ENCODE measurements at regions not wholly inside any gene's neighbourhood (a gene's known extent, or its start where the extent isn't known, plus 50 kb on each side); places are given as distances from the start of the nearest gene placed in this dataset.

DNA sequence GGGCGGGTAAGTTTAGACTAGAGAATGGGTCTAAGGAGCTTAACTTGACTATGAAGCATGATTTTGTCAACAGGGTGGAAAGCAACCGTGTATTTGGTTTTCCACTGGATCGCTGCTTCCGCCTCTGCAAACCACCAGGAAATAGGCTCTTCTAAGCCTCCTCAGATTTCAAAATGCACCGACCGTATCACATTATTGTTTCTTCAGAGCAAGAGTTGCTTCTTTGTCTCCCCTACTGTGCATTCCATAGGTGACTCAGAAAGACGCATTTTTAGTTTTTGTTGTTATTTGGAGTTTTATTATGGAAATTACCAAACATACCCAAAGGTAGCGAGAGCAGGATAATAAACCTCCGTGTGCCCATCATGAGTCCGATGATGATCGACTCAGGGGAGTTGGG, 64.3 kb upstream of the RASD2 start:
- TF ChIP-seq, protein P1, sequence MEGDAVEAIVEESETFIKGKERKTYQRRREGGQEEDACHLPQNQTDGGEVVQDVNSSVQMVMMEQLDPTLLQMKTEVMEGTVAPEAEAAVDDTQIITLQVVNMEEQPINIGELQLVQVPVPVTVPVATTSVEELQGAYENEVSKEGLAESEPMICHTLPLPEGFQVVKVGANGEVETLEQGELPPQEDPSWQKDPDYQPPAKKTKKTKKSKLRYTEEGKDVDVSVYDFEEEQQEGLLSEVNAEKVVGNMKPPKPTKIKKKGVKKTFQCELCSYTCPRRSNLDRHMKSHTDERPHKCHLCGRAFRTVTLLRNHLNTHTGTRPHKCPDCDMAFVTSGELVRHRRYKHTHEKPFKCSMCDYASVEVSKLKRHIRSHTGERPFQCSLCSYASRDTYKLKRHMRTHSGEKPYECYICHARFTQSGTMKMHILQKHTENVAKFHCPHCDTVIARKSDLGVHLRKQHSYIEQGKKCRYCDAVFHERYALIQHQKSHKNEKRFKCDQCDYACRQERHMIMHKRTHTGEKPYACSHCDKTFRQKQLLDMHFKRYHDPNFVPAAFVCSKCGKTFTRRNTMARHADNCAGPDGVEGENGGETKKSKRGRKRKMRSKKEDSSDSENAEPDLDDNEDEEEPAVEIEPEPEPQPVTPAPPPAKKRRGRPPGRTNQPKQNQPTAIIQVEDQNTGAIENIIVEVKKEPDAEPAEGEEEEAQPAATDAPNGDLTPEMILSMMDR (IDR thresholded peaks at IDR 0.05; ENCODE audit: extremely low read depth in 1 of 2, insufficient read depth in 1 of 2, low read depth in 1 of 2, low read length in 2 of 2): no peak
- TF ChIP-seq GATA2 (IDR thresholded peaks at IDR 0.05; ENCODE audit: insufficient read depth, insufficient read length, low read depth, low read length) (no peak), EZH2 (IDR thresholded peaks at IDR 0.05; ENCODE audit: borderline replicate concordance, low read depth, low read length, severe bottlenecking) (no peak), POLR2AphosphoS5 (IDR thresholded peaks at IDR 0.05; ENCODE audit: insufficient read depth, low read depth, low read length) (no peak), POLR2A (IDR thresholded peaks at IDR 0.05; ENCODE audit: low read depth, low read length) (no peak), JUN (IDR thresholded peaks at IDR 0.05; ENCODE audit: borderline replicate concordance, insufficient read depth, insufficient read length, low read depth) (no peak), FOS (IDR thresholded peaks at IDR 0.05; ENCODE audit: borderline replicate concordance, insufficient read depth, low read length) (no peak)
- TF ChIP-seq, protein P2, sequence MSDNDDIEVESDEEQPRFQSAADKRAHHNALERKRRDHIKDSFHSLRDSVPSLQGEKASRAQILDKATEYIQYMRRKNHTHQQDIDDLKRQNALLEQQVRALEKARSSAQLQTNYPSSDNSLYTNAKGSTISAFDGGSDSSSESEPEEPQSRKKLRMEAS (IDR thresholded peaks at IDR 0.05; ENCODE audit: insufficient read depth, insufficient read length): no peak

Measured in endothelial cell of umbilical vein (primary cell).